HCT116 (cell line): ENCODE measurements at regions not wholly inside any gene's neighbourhood (a gene's known extent, or its start where the extent isn't known, plus 50 kb on each side); places are given as distances from the start of the nearest gene placed in this dataset.

ENCODE experiments used
- ATAC-seq: fragments of 200-7000 bp; cut with Tn5 transposase; 2 replicates; pipeline ENCODE4 v1.9.1; 2020; ENCODE audit warnings: mild to moderate bottlenecking, moderate library complexity
- BruUV-seq: library from RNA; stranded (reverse); fragments of 400-500 nt; replicated peaks from 2 replicates; lab custom pipeline; 2021; lab: Mats Ljungman, UMichigan
- CTCF ChIA-PET: fragments of 300-600 bp; sonication (Branson Sonifier 250); formaldehyde crosslinking; loops from one replicate; lab custom pipeline; 2021; ENCODE audit warnings: antibody characterized with exemption; lab: Charles Lee
- POLR2A ChIA-PET: fragments of 300-600, 350-600 bp; sonication (Branson Sonifier 250); formaldehyde crosslinking; loops from one replicate; lab custom pipeline; 2021; ENCODE audit warnings: antibody characterized with exemption; lab: Charles Lee
- RAD21 ChIA-PET, 2 experiments: fragments of 300-600 bp; sonication (Branson Sonifier 250); formaldehyde crosslinking; loops; one replicate each; lab custom pipeline; 2023; ENCODE audit warnings: low total read pairs in 2 of 2; ENCODE audit not compliant: uncharacterized antibody in 2 of 2, unreplicated experiment in 2 of 2, low non-redundant PET in 1 of 2; lab: Charles Lee
- DNase-seq: peaks from one replicate; pipeline ENCODE4 v3.0.0-alpha.2; 2010; ENCODE audit warnings: low read depth, low spot score
- H2AFZ ChIP-seq: fragments of 200-600 bp; shearing (Covaris generic), sonication (generic); 2 replicates; pipeline ENCODE4 v1.6.1; 2017; ENCODE audit warnings: low read depth, mixed run types, mixed read lengths, antibody characterized with exemption, low read length; ENCODE audit not compliant: poor library complexity, severe bottlenecking
- H3K27ac ChIP-seq: 2 replicates; pipeline ENCODE4 v1.5.1; 2012; ENCODE audit warnings: low read depth, low read length
- H3K27me3 ChIP-seq: fragments of 200-600 bp; sonication (generic); 2 replicates; pipeline ENCODE4 v1.6.1; 2016; ENCODE audit warnings: mixed run types, low read length, mixed read lengths; ENCODE audit not compliant: insufficient read depth
- H3K36me3 ChIP-seq, 2 experiments: fragments of 200-500 bp in 1 of 2; fragments of 200-600 bp in 1 of 2; sonication (Bioruptor generic) in 1 of 2; sonication (generic) in 1 of 2; 2 replicates each; pipeline versions ENCODE4 v1.5.1 to v1.6.1; 2014 to 2016; ENCODE audit warnings: low read length in 2 of 2, inconsistent platforms in 1 of 2, mixed read lengths in 1 of 2, mixed run types in 1 of 2; ENCODE audit not compliant: insufficient read depth in 2 of 2, control insufficient read depth in 1 of 2
- H3K4me1 ChIP-seq, 2 experiments: fragments of 200-600 bp in 1 of 2; sonication (generic) in 1 of 2; 2 replicates each; pipeline versions ENCODE4 v1.5.1 to v1.6.1; 2012 to 2017; ENCODE audit warnings: low read length in 2 of 2, inconsistent platforms in 1 of 2, mild to moderate bottlenecking in 1 of 2, mixed read lengths in 1 of 2, mixed run types in 1 of 2, moderate library complexity in 1 of 2; ENCODE audit not compliant: insufficient read depth in 2 of 2, control insufficient read depth in 1 of 2
- H3K4me2 ChIP-seq: fragments of 200-600 bp; sonication (generic); 2 replicates; pipeline ENCODE4 v1.6.1; 2017; ENCODE audit warnings: mixed run types, low read length, mixed read lengths
- H3K4me3 ChIP-seq, 2 experiments: fragments of 200-600 bp in 1 of 2; sonication (generic) in 1 of 2; replicated peaks in 1 of 2; 2 replicates each; pipeline ENCODE4 v1.5.1; 2011 to 2016; ENCODE audit warnings: low read length in 2 of 2, control low read depth in 1 of 2, low read depth in 1 of 2, mild to moderate bottlenecking in 1 of 2, mixed read lengths in 1 of 2, mixed run types in 1 of 2
- H3K79me2 ChIP-seq: fragments of 200-600 bp; sonication (generic); 2 replicates; pipeline ENCODE4 v1.6.1; 2017; ENCODE audit warnings: mild to moderate bottlenecking, mixed run types, low read length, moderate library complexity, mixed read lengths; ENCODE audit not compliant: insufficient read depth
- H3K9ac ChIP-seq: fragments of 200-600 bp; sonication (generic); 2 replicates; pipeline ENCODE4 v1.6.1; 2016; ENCODE audit warnings: low read length, mixed read lengths
- H3K9me2 ChIP-seq: fragments of 200-600 bp; sonication (generic), shearing (Covaris generic); 2 replicates; pipeline ENCODE4 v1.6.1; 2017; ENCODE audit warnings: mixed run types, mild to moderate bottlenecking, moderate library complexity; ENCODE audit not compliant: insufficient read depth
- H3K9me3 ChIP-seq, 2 experiments: fragments of 200-500 bp in 1 of 2; fragments of 200-600 bp in 1 of 2; sonication (Bioruptor generic) in 1 of 2; sonication (generic) in 1 of 2; 2 replicates each; pipeline ENCODE4 v1.6.1; 2014 to 2017; ENCODE audit warnings: low read length in 2 of 2, mixed read lengths in 2 of 2, inconsistent platforms in 1 of 2, low read depth in 1 of 2, mild to moderate bottlenecking in 1 of 2, mixed run types in 1 of 2, moderate library complexity in 1 of 2; ENCODE audit not compliant: control insufficient read depth in 1 of 2, insufficient read depth in 1 of 2
- H4K20me1 ChIP-seq: fragments of 200-600 bp; sonication (generic), shearing (Covaris generic); 2 replicates; pipeline ENCODE4 v1.6.1; 2017; ENCODE audit warnings: mixed run types, mild to moderate bottlenecking, moderate library complexity; ENCODE audit not compliant: insufficient read depth
- CBX3 ChIP-seq: IDR thresholded peaks from 2 replicates; pipeline ENCODE4 v1.6.1; 2012; ENCODE audit warnings: low read depth
- EGR1 ChIP-seq: IDR thresholded peaks from 2 replicates; pipeline ENCODE4 v1.6.1; 2012; ENCODE audit warnings: low read depth
- EZH2 ChIP-seq: fragments of 200-600 bp; sonication (generic); IDR thresholded peaks from 2 replicates; pipeline ENCODE4 v1.6.1; 2017; ENCODE audit warnings: antibody characterized with exemption, mixed run types
- EZH2phosphoT487 ChIP-seq: fragments of 200-600 bp; IDR thresholded peaks from 2 replicates; pipeline ENCODE4 v1.6.1; 2018; ENCODE audit warnings: antibody characterized with exemption, borderline replicate concordance
- FOSL1 ChIP-seq: IDR thresholded peaks from 2 replicates; pipeline ENCODE4 v1.6.1; 2012; ENCODE audit warnings: low read depth
- JUND ChIP-seq: IDR thresholded peaks from 2 replicates; pipeline ENCODE4 v1.6.1; 2012
- MAX ChIP-seq: IDR thresholded peaks from 2 replicates; pipeline ENCODE4 v1.6.1; 2012
- POLR2AphosphoS5 ChIP-seq: IDR thresholded peaks from 2 replicates; pipeline ENCODE4 v1.6.1; 2011; ENCODE audit warnings: mild to moderate bottlenecking, low read depth, low read length, moderate library complexity
- RAD21 ChIP-seq: IDR thresholded peaks from 2 replicates; pipeline ENCODE4 v1.6.1; 2012; ENCODE audit warnings: low read depth, mild to moderate bottlenecking
- REST ChIP-seq: IDR thresholded peaks from 2 replicates; pipeline ENCODE4 v1.6.1; 2012; ENCODE audit warnings: low read depth
- SIN3A ChIP-seq: IDR thresholded peaks from 2 replicates; pipeline ENCODE4 v1.6.1; 2012; ENCODE audit warnings: low read depth
- YY1 ChIP-seq: IDR thresholded peaks from 2 replicates; pipeline ENCODE4 v1.6.1; 2011; ENCODE audit warnings: low read length, low read depth, moderate library complexity, mild to moderate bottlenecking; ENCODE audit not compliant: insufficient replicate concordance; ENCODE audit errors: extremely low read depth
- ZBTB33 ChIP-seq: IDR thresholded peaks from 2 replicates; pipeline ENCODE4 v1.6.1; 2011; ENCODE audit warnings: mild to moderate bottlenecking, low read length, moderate library complexity; ENCODE audit not compliant: insufficient replicate concordance; ENCODE audit errors: extremely low read depth
- ZFX ChIP-seq: fragments of 450-650 bp; IDR thresholded peaks from 2 replicates; pipeline ENCODE4 v1.6.1; 2017
- ZNF274 ChIP-seq: fragments of 200-500 bp; sonication (Bioruptor generic); IDR thresholded peaks from 2 replicates; pipeline ENCODE4 v1.6.1; 2014; ENCODE audit warnings: mild to moderate bottlenecking, low read depth, low read length, inconsistent platforms
- intact Hi-C: fragments of 100-400 bp; cut with micrococcal nuclease; formaldehyde crosslinking; loops from 2 replicates; pipeline ENCODE4 v1.10.0; 2022

DNA sequence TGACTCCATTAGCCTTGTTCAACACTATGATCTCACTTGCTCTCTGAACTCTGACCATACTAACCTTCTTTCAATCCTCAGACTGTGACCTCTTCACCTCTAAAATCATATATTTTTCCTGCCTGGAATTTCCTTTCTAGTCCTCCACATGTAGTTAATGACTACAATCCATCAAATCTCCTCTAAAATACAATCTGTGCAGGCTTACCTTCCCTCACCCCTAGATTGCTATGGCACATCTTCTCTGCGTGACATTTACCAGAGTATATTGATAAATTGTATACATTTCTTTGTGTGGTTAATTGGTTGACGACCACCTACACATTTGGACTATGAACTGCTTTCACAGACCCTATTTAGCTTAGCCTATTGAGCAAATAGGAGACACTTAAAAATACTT is 1330.2 kb upstream of the TENM4 start:
- ATAC-seq, result no peak
- no peak overlapping the region for H3K4me3 ChIP-seq
- intact Hi-C loops, result no loop called here

DNA sequence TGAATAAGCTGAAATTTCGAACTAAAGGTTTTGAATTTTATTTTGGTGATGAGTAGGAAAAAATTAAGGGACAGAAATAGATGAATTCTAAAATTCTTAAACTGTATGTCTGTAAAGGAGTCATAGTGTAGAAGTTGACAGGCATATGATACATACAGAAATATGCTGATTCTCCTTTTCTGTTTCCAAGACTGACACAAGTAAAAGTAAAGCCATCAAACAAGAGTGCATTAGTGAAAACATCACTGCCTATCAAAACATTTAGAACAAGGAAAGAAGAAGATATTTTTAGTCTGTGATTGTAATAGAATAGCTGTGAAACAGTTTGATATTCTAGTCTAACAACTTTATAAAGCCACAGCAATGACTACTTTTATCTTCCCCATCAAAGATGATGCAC is 1318.0 kb upstream of the TENM4 start:
- ChIA-PET POLR2A (no interaction called here), CTCF (no interaction called here), RAD21 (no interaction called here)
- H3K27ac ChIP-seq, result no peak overlapping the region
- peaks cover 3 to 8% of the 10 kb centered on the region in 2 experiments; a peak in 2 of 4 replicates for H3K9me3 ChIP-seq
- H4K20me1 ChIP-seq, result no peaks in the 10 kb centered on the region
- H3K79me2 ChIP-seq, result no peaks in the 10 kb centered on the region
- no peak overlapping the region for H3K9ac ChIP-seq
- no peak overlapping the region for H2AFZ ChIP-seq
- BruUV-seq, result no TSS peak
- H3K9me2 ChIP-seq, result no peaks in the 10 kb centered on the region
- no peak for TF ChIP-seq POLR2AphosphoS5
- no peak for TF ChIP-seq CBX3
- no peak for TF ChIP-seq ZBTB33
- TF ChIP-seq JUND, result no peak
- TF ChIP-seq SIN3A, result no peak
- TF ChIP-seq MAX, result no peak
- no peak for TF ChIP-seq EGR1
- TF ChIP-seq ZFX, result no peak
- TF ChIP-seq REST, result no peak
- TF ChIP-seq YY1, result no peak
- no peak for TF ChIP-seq EZH2phosphoT487
- no peaks in the 10 kb centered on the region for H3K27me3 ChIP-seq
- DNase-seq (no peak), ATAC-seq (no peak)
- H3K4me1 ChIP-seq, result no peaks in the 10 kb centered on the region
- no peak overlapping the region for H3K4me3 ChIP-seq
- no peaks in the 10 kb centered on the region for H3K36me3 ChIP-seq
- H3K4me2 ChIP-seq, result no peak overlapping the region
- intact Hi-C loops, result no loop called here

More for the DNA sequence above, 1330.2 kb upstream of the TENM4 start:
- H4K20me1 ChIP-seq, result no peaks in the 10 kb centered on the region
- H3K9me2 ChIP-seq, result no peaks in the 10 kb centered on the region
- DNase-seq, result no peak
- TF ChIP-seq RAD21 (no peak), FOSL1 (no peak), ZNF274 (no peak), SIN3A (no peak), EZH2 (no peak), EZH2phosphoT487 (no peak)
- TF ChIP-seq, all 23 proteins: peak for 0
- H3K9me3 ChIP-seq, result peaks cover 8 to 11% of the 10 kb centered on the region in 2 experiments; a peak in 2 of 4 replicates
- H3K4me1 ChIP-seq, result no peaks in the 10 kb centered on the region
- no TSS peak for BruUV-seq
- H3K4me2 ChIP-seq, result no peak overlapping the region
- H3K9ac ChIP-seq, result no peak overlapping the region
- RAD21 ChIA-PET, result no interaction called here
- H3K27ac ChIP-seq, result no peak overlapping the region
- H3K27me3 ChIP-seq, result no peaks in the 10 kb centered on the region
- POLR2A ChIA-PET, result no interaction called here
- H3K79me2 ChIP-seq, result no peaks in the 10 kb centered on the region
- H3K36me3 ChIP-seq, result no peaks in the 10 kb centered on the region
- CTCF ChIA-PET, result no interaction called here
- H2AFZ ChIP-seq, result no peak overlapping the region
